ENCODE measurements at regions not wholly inside any gene's neighbourhood (a gene's known extent, or its start where the extent isn't known, plus 50 kb on each side); places are given as distances from the start of the nearest gene placed in this dataset.
"Not testable (repeated sequence)": the region's sequence is repeated elsewhere in the genome, so short reads cannot be mapped to it uniquely, and the experiment has no call there.

- peak; percentile 17 to 25 for DNase-seq
Observed at GRCh38 chr21:32940079-32941014, 85.4 kb upstream of the OLIG2 start.

- no peak for DNase-seq
Observed at GRCh38 chr21:32941263-32941662, 84.5 kb upstream of the OLIG2 start.

- no peak for DNase-seq
Observed at GRCh38 chr21:32946654-32947053, 79.1 kb upstream of the OLIG2 start.

- no peak for DNase-seq
Observed at GRCh38 chr21:32947736-32948135, 78.0 kb upstream of the OLIG2 start.

DNA sequence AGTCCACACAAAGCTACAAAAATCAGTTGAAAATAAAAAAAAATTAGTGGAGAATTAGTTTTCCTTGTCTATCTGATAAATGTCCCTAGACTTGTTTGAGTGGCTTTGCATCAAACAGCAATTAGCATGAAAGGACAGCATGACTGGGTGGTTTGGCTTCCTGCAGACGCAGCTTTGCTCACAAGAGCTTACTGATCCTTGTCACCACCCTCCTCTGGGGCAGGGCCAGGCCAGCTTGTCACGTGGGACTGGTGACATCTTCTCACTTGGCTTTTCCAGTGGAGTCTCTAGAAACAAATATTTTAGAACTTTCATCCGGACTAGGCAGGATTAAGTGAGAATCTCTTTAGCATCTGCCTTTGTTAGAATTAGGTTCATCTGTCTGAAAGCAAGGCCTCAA is 76.0 kb upstream of the OLIG2 start:
- DNase-seq, result no peak

GRCh38 chr21:32951041-32951440 is 74.7 kb upstream of the OLIG2 start:
- no peak for DNase-seq

DNA sequence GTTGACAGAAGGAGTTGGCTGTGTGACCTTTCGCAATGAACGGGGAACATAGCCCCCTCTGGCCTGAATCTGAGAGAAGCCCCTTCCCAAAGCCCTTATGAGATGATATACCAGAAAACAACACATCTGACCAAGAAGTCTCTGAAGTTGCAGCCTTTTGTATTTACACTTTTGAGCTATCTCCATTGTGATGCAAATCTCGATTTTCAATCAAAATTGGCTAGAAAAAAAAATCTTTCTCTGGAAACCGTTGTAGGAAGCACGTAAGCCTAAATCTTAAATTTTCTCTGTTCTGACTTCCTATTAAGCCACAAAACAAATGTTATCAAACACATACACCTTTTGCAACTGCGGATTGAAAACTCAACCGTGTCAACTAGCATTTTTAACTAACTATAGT is 71.4 kb upstream of the OLIG2 start:
- no peak for DNase-seq

DNA sequence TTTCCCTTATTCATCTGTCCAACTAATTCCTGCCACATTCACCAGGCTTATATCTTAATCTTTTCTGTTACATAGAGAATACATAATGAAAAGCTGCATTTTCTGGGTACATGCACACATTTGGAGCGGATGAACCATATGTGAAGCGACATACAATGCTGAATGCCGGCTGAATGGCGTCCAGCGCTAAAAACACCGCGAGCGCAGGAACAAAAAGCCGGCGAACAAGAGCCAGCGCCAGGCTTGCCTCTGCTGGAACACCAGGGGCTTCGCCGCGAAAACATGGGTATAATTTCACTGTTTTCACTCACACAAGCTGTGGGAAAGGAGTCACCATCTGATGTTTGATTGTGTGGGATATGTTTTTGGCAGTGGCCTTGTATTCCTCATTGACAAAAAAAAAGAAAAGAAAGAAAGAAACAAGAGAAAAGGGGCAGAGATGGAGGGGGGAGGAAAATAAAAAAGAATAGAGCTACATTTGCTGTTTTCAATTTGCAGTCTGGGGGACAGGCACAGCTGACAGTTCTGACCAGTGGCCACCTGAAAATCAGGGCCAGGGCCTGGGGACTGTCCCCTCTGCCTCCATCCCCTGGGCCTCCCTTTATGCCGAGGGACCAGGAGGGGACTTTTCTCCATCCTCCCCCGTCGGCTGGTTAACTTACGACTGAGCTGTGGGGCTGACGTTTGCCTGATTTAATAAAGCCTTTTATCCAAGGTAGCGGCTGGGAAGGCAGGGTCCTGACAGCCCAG is 70.2 kb upstream of the OLIG2 start:
- no peak for DNase-seq

GRCh38 chr21:32956061-32956656 is 69.6 kb upstream of the OLIG2 start:
- DNase-seq, result no peak

DNA sequence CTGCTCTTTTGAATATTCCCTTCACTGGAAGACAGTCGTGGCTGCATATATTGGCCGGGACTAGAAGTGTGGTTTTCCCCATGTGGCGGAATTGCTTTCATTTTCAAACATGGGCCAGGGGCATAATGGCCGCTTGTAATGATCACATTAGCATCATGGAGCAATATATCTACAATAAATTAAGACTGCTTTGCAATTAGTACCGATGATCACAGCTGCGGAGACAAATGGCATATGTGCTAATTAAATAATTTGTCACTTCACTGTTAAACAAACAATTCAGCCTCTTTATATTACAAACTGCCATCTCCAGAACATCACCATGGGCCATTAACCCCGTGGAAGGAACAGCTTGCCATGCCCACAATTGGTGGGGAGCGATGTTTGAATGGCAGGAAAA is 68.2 kb upstream of the OLIG2 start:
- DNase-seq, result no peak

DNA sequence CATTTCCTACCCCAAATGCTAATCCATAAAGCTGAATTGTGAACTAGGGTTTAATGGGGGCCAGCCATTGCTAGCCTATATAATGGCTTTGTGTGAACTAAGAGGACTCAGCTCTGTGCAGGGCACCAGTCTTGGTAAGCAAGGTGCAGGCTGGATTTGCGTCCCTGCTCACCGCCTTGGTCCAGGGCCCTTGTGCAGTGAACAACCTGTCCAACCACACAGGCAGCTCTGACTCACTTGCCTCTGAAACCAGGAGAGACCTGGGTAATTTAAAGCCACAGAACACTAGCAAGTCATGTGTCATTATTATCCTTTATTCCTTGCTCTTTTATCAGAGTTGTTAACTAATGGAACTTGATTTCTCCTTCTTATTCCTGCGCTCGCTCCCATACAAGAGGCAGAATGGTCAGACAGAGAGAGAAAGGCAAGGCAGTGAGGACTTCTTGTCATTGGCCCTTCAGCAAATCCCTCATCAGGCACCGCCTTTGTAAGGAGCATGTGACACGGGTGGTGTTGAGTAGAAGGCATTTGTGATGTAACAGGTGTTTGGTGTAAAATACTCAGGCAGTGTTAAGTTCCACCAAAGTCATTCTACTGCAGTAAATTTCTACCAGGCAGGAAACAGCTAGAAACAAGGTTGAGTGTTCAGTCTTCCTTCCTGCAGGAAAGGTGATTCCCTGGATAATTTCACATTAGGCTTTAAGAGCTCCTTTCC is 67.3 kb upstream of the OLIG2 start:
- no peak for DNase-seq

DNA sequence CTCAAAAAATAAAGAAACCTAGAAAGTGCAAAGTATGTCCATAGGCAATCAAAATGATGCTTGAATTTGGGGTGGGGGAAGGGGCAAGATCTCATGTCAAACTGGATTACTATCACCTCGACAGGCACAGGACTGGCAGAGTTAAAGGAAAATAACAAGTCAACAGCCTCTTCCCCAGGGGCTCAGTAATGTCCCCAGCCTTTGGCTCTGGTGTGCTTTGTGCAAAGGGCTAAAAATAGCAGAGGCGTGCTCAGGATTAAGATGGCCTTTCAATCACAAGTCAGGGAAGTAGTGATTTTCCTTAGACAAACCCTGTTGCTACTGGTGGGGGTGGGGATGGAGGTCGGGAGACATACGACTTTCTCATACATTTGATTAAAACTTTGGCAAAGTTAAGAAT is 63.5 kb upstream of the OLIG2 start:
- DNase-seq, result no peak

DNA sequence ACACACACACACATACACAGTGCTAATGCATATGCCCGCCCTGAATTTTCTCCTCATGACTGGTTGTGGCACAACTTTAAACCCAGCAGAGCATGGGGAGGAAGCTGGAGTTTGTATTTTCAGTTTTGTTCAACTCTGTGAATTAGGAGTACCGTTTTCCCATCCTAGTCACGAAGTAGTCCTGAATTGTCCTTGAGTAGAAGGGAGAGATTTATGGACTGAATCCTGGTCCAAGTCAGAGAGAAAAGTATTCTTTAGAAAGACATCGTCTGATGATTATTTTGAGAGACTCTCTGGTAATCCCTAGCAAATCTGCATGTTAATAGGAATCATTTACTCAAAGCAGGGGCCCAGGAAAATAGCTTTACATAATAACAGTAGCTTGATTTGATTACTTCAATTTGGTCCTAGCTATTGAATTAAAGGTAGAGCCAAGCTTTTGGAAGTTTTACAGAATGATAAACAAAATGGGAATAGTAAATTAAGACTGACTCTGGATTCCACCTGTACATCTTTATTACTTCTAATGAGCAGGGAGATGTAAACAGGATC is 60.5 kb upstream of the OLIG2 start:
- DNase-seq, result no peak

DNA sequence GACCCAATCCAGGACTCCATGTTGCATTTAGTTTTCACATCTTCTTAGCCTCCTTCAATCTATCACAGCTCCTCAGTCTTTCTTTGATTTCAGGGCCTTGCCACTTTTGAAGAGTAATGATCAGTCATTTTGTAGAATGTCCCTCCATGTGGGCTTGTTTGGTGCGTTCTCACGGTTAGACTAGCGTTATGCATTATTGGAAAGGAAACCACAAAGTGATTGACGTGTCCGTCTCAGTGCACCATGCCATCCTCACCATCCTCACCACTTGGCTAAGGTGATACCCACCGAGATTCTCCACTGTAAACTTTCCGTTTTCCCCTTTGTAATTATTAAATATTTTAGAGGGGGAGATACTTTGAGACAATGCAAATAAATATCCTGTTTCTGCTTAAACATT is 59.6 kb upstream of the OLIG2 start:
- DNase-seq, result no peak

DNA sequence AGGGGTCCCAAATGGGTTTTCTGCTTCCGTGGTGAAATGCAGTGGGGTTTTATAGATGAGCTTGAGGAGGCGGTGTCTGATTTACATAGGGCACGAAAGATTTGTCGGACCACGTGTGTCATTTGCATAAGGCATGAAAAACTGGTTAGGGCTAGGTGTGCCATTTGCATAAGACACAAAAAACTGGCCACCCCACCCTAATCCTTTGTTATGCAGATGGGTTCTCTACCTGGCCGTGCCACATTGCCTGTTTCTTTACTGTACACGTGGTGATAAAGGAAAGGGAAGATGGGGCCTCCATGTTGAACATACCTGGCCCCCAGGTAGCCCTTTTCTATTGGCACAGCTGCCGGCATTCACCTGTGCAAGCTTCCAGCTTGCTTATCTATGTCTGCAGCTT is 57.6 kb upstream of the OLIG2 start:
- not testable (repeated sequence) for DNase-seq

DNA sequence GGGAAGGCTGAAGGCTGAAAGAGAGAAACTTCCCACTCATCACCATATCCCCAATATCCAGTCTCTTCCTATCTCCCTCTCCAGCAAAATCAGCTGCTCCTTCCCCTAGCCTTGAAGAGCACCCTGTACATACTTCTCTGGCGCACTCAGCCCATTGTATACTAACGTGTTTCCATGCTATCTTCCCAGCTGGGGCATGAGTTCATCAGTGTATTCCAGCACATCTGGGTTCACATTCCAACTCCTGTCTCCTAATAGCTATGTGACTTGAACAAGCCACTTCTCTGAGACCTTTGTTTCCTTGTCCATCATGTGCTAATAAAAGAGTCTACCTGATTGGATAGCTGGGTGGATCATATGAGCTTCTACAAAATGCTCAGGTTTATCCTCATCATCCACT is 51.1 kb upstream of the OLIG2 start:
- DNase-seq, result no peak

- DNase-seq, result no peak
Observed at GRCh38 chr21:32975811-32976431, 49.8 kb upstream of the OLIG2 start.
